Central memory CD4-positive, alpha-beta T cell (primary cell): ENCODE measurements at regions not wholly inside any gene's neighbourhood (a gene's known extent, or its start where the extent isn't known, plus 50 kb on each side); places are given as distances from the start of the nearest gene placed in this dataset.
A peak's percentile ranks its signal among the peaks of the same experiment; 100 is the strongest.

Experiments
- DNase-seq: peaks from one replicate; pipeline ENCODE4 v3.0.0; 2022

DNA sequence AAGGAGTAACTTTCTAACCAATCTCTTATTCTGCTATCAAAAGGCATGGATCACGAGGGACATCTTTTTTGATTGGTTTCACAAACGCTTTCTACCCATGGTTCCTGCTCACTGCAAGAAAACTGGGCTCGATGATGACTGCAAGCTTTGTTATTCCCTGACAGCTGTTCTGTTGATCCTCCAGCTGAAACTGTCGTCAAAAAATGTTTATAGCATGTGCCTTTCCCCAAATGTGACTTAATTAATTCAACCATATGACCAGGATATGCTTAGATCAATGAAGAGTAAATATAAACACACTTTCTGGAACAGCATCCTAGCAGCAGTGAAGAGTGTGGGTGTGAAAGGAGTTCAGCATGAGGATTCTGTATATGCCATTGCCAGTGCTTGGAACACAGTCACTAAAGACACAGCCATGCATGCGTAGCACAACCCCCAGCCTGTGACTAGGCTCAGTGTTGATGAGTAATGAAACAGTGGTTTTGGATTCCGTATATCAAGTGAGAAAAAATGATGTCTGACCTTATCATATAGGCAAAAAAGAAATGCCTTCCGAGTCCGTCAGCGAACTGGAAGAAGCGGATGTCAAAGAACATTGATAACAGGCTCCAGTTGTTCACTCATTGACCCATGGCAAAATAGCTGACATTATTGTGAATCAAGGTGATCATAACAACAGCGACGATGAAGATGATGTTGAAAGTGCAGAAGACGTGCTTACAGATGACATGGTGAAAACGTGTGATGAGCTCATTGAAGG lies 347.4 kb downstream of the FGF9 start:
- no peak for DNase-seq

DNA sequence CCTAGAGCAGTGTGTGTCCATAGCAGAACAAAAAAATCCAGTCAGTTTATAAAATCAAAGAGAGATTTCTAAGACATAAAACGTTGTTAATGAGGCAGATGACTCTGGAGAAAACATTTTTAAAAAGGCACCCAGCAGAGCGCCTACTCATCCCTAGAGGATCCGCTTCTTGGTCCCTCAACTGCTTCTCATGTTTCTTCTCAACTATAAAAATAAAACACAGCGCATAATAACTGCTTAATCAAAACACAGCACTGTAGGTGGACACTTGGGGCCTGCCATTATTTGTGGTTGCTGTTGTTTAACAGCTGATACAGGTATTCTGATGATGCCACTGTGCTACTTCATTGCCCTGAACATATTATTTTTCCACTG lies 347.9 kb downstream of the FGF9 start:
- DNase-seq: no peak

- DNase-seq: no peak
Observed at GRCh38 chr13:22024381-22024994, 353.6 kb downstream of the FGF9 start.

DNA sequence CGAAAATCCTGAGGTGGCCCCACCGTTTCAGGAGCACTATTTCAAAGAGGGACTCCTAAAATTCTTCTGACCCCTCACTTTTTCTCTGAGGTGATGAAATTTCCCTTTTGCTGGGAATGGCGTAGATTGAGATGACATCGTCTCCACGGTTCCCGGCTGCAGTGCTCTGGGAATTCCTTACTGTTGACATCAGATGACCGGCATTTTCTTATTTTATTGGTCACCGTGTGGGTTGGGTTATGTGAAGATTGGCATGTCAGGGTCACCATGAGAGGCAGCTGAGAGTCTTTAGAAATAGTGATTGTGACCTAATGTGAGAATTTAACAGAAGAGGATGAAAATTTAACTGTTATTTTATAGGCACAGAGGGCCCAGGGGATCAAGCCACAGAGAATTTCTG lies 356.7 kb downstream of the FGF9 start:
- DNase-seq: no peak

GRCh38 chr13:22028831-22029230 lies 358.0 kb downstream of the FGF9 start:
- no peak for DNase-seq

- no peak for DNase-seq
Observed at GRCh38 chr13:22030321-22030720, 359.4 kb downstream of the FGF9 start.

DNA sequence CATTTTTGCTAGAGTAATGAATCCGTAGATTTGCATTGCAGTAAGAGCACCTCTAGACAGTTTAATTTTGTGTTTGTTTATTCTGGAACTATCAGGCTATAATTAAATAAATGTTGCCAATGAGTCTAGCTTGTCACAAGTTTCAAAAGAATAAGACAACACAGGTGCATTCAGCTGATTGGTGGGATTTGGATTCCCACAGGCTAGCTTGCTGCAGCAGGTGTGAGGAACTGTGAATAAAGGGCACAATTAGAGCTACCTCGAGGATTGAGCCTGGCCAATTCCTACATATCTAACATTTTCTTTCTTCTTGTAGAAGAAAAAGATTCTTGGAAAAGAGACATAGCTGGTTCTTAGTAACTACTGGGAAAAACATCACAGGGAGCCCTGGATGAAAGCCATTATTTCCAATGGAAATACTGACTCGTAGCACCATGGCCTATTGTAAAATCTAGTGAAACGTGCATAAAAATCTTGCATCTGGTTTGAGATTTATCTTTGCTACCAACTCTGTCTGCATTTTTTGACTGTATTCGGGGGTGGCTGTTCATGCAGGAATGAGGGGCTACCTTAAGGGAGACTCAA lies 360.9 kb downstream of the FGF9 start:
- no peak for DNase-seq

DNA sequence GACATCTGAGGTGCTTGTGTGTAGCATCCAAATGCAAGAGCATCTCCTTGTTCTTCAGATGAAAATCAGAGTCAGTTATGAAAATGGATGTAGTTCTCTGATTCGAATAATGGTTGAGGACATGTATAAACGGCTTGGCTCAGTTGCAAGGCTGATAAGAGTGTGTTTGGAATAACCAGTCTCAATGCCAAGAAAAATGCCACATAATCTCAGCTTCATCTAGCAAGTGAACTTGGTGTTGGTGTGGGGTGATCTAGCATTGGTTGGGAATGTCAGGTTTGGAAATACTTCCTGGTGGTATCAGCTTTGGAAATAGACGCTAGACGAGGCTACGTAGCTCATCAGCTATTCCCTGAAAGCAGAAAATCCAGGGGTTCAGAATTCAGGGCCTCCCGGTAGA lies 362.0 kb downstream of the FGF9 start:
- DNase-seq: no peak

- no peak for DNase-seq
Observed at GRCh38 chr13:22039961-22040360, 369.1 kb downstream of the FGF9 start.

GRCh38 chr13:22040810-22041364 lies 370.0 kb downstream of the FGF9 start:
- DNase-seq: peak; percentile 32

GRCh38 chr13:22041741-22042140 lies 370.9 kb downstream of the FGF9 start:
- DNase-seq: no peak

- DNase-seq: no peak
Observed at GRCh38 chr13:22047082-22047784, 376.4 kb downstream of the FGF9 start.

DNA sequence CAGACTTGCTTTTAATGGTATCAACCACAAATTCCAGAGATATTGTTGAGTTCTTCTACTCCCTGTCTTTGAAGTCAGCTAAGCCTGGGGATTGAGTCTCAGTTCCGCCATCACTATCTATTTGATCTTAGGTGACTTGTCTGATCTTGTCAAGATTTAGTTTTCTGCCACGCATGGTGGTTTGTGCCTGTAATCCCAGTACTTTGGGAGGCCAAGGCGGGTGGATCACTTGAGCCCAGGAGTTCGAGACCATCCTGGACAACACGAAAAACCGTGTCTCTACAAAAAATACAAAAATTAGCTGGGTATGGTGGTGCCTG lies 376.9 kb downstream of the FGF9 start:
- DNase-seq: no peak

DNA sequence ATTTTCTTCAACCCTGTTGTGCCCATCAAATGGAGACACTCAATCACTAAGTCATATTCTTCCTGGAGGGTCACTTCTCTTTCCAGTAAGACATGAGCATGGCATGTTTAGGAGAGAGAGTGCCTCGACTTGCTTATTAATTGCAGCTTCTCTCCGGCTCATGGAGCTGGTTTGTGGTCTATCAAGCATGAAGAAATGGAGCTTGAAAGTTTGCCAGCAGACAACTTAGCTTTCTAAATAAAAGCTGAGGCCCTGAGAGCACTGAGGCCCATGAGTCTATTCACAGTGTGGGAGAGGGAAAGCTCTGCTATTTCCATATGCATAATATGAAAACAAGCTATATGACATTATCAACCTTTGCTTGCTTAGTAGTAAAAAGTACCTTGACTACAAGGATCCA lies 378.5 kb downstream of the FGF9 start:
- no peak for DNase-seq

GRCh38 chr13:22050951-22051563 lies 380.2 kb downstream of the FGF9 start:
- peak; percentile 19 for DNase-seq

GRCh38 chr13:22053053-22053452 lies 382.2 kb downstream of the FGF9 start:
- DNase-seq: no peak

- no peak for DNase-seq
Observed at GRCh38 chr13:22055259-22055658, 384.4 kb downstream of the FGF9 start.

- DNase-seq: no peak
Observed at GRCh38 chr13:22060187-22060586, 389.3 kb downstream of the FGF9 start.

GRCh38 chr13:22061371-22061805 lies 390.5 kb downstream of the FGF9 start:
- peak; percentile 56 for DNase-seq

- DNase-seq: peak; percentile 78
Observed at GRCh38 chr13:22061806-22062391, 391.0 kb downstream of the FGF9 start.

- DNase-seq: no peak
Observed at GRCh38 chr13:22062478-22063205, 391.8 kb downstream of the FGF9 start.
